Breast epithelium (tissue), 3 donors: ENCODE measurements at regions not wholly inside any gene's neighbourhood (a gene's known extent, or its start where the extent isn't known, plus 50 kb on each side); places are given as distances from the start of the nearest gene placed in this dataset.

ENCODE experiments used
- POLR2A ChIP-seq: fragments of 450-650 bp; IDR thresholded peaks from one replicate; pipeline ENCODE4 v1.6.1; 2016; ENCODE audit warnings: antibody characterized with exemption, mild to moderate bottlenecking, moderate library complexity
- POLR2AphosphoS5 ChIP-seq, 3 donors: sonication (generic); formaldehyde crosslinking; IDR thresholded peaks; one replicate each; pipeline ENCODE4 v1.6.1; 2017; ENCODE audit warnings: antibody characterized with exemption in 3 of 3
- TF ChIP-seq, protein P1 (sequence below), 3 donors: fragments of 450-650 bp; IDR thresholded peaks; one replicate each; pipeline ENCODE4 v1.5.1; 2016 to 2017; ENCODE audit warnings: antibody characterized with exemption in 3 of 3, mild to moderate bottlenecking in 3 of 3, moderate library complexity in 3 of 3

DNA sequence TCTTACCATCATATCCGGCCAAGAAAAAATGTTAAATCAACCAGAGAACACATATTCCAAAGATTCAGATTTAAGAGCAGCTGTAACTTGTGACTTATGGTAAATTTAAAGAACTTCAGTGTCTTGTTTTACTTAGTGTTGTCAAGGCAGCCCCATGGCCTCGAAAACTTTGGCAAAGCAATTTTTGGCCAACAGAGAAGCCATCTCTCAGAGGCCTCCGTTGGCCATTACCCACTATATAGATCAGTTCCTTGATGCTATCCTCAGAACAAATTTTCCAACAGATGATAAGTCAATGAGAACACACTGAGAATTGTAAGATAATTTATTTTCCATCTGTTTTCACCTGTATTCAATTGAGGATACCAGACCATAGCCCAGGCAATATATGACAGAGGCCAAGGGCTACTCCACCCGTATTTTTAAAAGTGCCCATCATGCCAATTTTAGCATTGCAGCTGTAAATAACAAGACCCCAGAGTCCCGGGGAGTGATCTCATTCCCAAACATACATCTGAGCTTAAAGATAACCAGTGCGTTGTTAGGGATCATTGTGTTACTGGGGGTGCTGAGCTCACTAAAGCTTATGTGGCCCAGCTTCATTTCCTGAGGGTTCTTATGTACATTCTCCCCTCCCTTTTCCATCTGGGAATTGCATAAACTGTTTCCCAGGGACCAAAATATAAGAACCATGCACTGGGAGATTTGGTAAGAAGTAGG is 50.0 kb upstream of the PDHA1 start:
- TF ChIP-seq, protein P1, sequence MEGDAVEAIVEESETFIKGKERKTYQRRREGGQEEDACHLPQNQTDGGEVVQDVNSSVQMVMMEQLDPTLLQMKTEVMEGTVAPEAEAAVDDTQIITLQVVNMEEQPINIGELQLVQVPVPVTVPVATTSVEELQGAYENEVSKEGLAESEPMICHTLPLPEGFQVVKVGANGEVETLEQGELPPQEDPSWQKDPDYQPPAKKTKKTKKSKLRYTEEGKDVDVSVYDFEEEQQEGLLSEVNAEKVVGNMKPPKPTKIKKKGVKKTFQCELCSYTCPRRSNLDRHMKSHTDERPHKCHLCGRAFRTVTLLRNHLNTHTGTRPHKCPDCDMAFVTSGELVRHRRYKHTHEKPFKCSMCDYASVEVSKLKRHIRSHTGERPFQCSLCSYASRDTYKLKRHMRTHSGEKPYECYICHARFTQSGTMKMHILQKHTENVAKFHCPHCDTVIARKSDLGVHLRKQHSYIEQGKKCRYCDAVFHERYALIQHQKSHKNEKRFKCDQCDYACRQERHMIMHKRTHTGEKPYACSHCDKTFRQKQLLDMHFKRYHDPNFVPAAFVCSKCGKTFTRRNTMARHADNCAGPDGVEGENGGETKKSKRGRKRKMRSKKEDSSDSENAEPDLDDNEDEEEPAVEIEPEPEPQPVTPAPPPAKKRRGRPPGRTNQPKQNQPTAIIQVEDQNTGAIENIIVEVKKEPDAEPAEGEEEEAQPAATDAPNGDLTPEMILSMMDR (IDR thresholded peaks at IDR 0.05) = no peak
- TF ChIP-seq POLR2A (no peak), POLR2AphosphoS5 (IDR thresholded peaks at IDR 0.05) (no peak)
